Trophoblast cell (in vitro differentiated cells and primary cell): ENCODE measurements at regions not wholly inside any gene's neighbourhood (a gene's known extent, or its start where the extent isn't known, plus 50 kb on each side); places are given as distances from the start of the nearest gene placed in this dataset.
"Not testable (repeated sequence)": the region's sequence is repeated elsewhere in the genome, so short reads cannot be mapped to it uniquely, and the experiment has no call there.

Experiments
- DNase-seq, 2 donors: peaks; one replicate each; pipeline ENCODE4 v3.0.0-alpha.2; 2016
- H2AFZ ChIP-seq: 2 replicates; pipeline ENCODE4 v1.6.1; 2013; ENCODE audit warnings: low read length, moderate library complexity, mild to moderate bottlenecking; ENCODE audit not compliant: insufficient read depth, poor library complexity
- H2AK5ac ChIP-seq: 2 replicates; pipeline ENCODE4 v1.6.1; 2013; ENCODE audit warnings: mild to moderate bottlenecking, low read length
- H2BK120ac ChIP-seq: 2 replicates; pipeline ENCODE4 v1.6.1; 2013; ENCODE audit warnings: low read length, mild to moderate bottlenecking, moderate library complexity; ENCODE audit not compliant: insufficient read depth, poor library complexity
- H2BK12ac ChIP-seq: 2 replicates; pipeline ENCODE4 v1.6.1; 2013; ENCODE audit warnings: mild to moderate bottlenecking, low read length, moderate library complexity
- H2BK5ac ChIP-seq: 2 replicates; pipeline ENCODE4 v1.6.1; 2013; ENCODE audit warnings: low read length, low read depth, moderate library complexity, mild to moderate bottlenecking; ENCODE audit not compliant: poor library complexity
- H3K14ac ChIP-seq: 2 replicates; pipeline ENCODE4 v1.6.1; 2013; ENCODE audit warnings: mild to moderate bottlenecking, low read length
- H3K18ac ChIP-seq: 2 replicates; pipeline ENCODE4 v1.6.1; 2013; ENCODE audit warnings: mild to moderate bottlenecking, low read length
- H3K23ac ChIP-seq: 2 replicates; pipeline ENCODE4 v1.6.1; 2013; ENCODE audit warnings: low read length
- H3K27ac ChIP-seq: 2 replicates; pipeline ENCODE4 v1.5.1; 2013; ENCODE audit warnings: low read depth, mild to moderate bottlenecking, inconsistent platforms, low read length, moderate library complexity
- H3K27me3 ChIP-seq: 2 replicates; pipeline ENCODE4 v1.6.1; 2013; ENCODE audit warnings: inconsistent platforms, mild to moderate bottlenecking, low read length, moderate library complexity; ENCODE audit not compliant: insufficient read depth
- H3K36me3 ChIP-seq, 2 experiments: 1 replicate in 1 of 2; 2 replicates in 1 of 2; pipeline ENCODE4 v1.6.1; 2013; ENCODE audit warnings: low read length in 2 of 2, mild to moderate bottlenecking in 2 of 2, moderate library complexity in 1 of 2; ENCODE audit not compliant: insufficient read depth in 2 of 2, control insufficient read depth in 1 of 2
- H3K4ac ChIP-seq: 2 replicates; pipeline ENCODE4 v1.6.1; 2013; ENCODE audit warnings: low read depth, mild to moderate bottlenecking, low read length, moderate library complexity
- H3K4me1 ChIP-seq, 2 experiments: 1 replicate in 1 of 2; 2 replicates in 1 of 2; pipeline ENCODE4 v1.6.1; 2013; ENCODE audit warnings: low read length in 2 of 2, mild to moderate bottlenecking in 2 of 2, moderate library complexity in 1 of 2; ENCODE audit not compliant: insufficient read depth in 2 of 2, control insufficient read depth in 1 of 2
- H3K4me2 ChIP-seq: 2 replicates; pipeline ENCODE4 v1.6.1; 2013; ENCODE audit warnings: inconsistent platforms, mild to moderate bottlenecking, low read length, moderate library complexity
- H3K4me3 ChIP-seq: 2 replicates; pipeline ENCODE4 v1.5.1; 2013; ENCODE audit warnings: mild to moderate bottlenecking, low read depth, low read length, inconsistent platforms
- H3K79me1 ChIP-seq: one replicate; pipeline ENCODE4 v1.6.1; 2013; ENCODE audit warnings: low read length
- H3K79me2 ChIP-seq: 2 replicates; pipeline ENCODE4 v1.6.1; 2013; ENCODE audit warnings: low read length, mild to moderate bottlenecking; ENCODE audit not compliant: control insufficient read depth, insufficient read depth, poor library complexity
- H3K9ac ChIP-seq: 2 replicates; pipeline ENCODE4 v1.6.1; 2013; ENCODE audit warnings: mild to moderate bottlenecking, low read length
- H3K9me3 ChIP-seq: 2 replicates; pipeline ENCODE4 v1.6.1; 2013; ENCODE audit warnings: low read depth, mild to moderate bottlenecking, control low read depth, inconsistent platforms, low read length; ENCODE audit not compliant: insufficient read depth
- H4K12ac ChIP-seq: 2 replicates; pipeline ENCODE4 v1.6.1; 2013; ENCODE audit warnings: low read depth, mild to moderate bottlenecking, low read length, moderate library complexity
- H4K8ac ChIP-seq: 2 replicates; pipeline ENCODE4 v1.6.1; 2013; ENCODE audit warnings: low read depth, mild to moderate bottlenecking, low read length, moderate library complexity
- H4K91ac ChIP-seq: one replicate; pipeline ENCODE4 v1.6.1; 2013; ENCODE audit warnings: low read depth, mild to moderate bottlenecking, low read length, moderate library complexity
- WGBS: extraction: QIAGEN DNeasy Blood & Tissue Kit; methylation state at CpG from one replicate; pipeline ENCODE4 v1.1.7; 2013; ENCODE audit warnings: missing lambda C conversion rate; ENCODE audit not compliant: insufficient read length, insufficient coverage; ENCODE audit errors: extremely low coverage; 5-methylcytosine and 5-hydroxymethylcytosine counted together

DNA sequence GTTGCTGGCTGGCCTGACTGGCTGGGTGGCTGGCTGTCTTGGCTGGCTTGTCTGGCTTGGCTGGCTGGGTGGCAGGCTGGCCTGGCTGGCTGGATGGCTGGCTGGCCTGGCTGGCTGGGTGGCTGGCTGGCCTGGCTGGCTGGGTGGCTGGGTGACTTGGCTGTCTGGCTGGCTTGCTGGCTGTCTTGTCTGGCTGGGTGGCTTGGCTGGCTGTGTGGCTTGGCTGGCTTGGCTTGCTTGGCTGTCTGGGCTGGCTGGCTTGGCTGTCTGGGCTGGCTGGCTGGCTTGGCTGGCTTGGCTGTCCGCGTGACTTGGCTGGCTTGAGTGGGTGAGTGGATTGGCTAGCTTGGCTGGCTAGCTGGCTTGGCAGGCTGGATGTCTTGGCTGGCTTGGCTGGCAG, 2835.6 kb downstream of the RPIA start:
- not testable (repeated sequence) for H3K18ac ChIP-seq, H4K91ac ChIP-seq, H3K79me1 ChIP-seq, H3K14ac ChIP-seq, H3K36me3 ChIP-seq, H4K12ac ChIP-seq, DNase-seq, H3K9ac ChIP-seq, H3K27me3 ChIP-seq, H2AFZ ChIP-seq, H3K4ac ChIP-seq, H2BK12ac ChIP-seq, H2BK120ac ChIP-seq, H3K23ac ChIP-seq, H3K4me2 ChIP-seq, H3K27ac ChIP-seq, H4K8ac ChIP-seq, H2BK5ac ChIP-seq, H3K4me3 ChIP-seq, H3K4me1 ChIP-seq, H3K79me2 ChIP-seq, H2AK5ac ChIP-seq
- WGBS = no CpG with 5 or more reads among the region's 2 CpGs
- H3K9me3 ChIP-seq = peaks cover 13% of the 10 kb centered on the region

DNA sequence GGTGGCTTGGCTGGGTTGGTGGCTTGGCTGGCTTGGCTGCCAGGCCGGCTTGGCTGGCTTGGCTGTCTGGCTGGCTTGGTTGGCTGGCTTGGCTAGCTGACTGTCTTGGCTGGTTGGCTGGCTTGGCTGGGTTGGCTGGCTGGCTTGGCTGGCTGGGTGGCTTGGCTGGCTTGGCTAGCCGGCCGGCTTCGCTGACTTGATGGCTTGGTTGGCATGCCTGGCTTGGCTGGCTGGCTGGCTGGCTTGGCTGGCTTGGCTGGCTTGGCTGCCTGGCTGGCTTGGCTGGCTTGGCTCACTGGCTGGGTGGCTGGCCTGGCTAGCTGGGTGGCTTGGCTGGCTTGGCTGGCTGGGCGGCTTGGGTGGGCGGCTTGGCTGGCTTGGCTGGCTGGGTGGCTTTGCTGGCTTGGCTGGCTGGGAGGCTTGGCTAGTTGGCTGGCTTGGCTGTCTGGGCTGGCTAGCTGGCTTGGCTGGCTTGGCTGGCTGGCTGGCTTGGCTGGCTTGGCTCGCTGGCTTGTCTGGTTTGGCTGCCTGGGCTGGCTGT, 2836.1 kb downstream of the RPIA start:
- H2BK12ac ChIP-seq, H2BK5ac ChIP-seq, H3K27ac ChIP-seq, H3K36me3 ChIP-seq, H3K79me1 ChIP-seq, H3K9ac ChIP-seq, DNase-seq, H4K91ac ChIP-seq, H4K8ac ChIP-seq, H3K79me2 ChIP-seq, H3K4ac ChIP-seq, H3K4me2 ChIP-seq, H4K12ac ChIP-seq, H3K4me3 ChIP-seq, H2BK120ac ChIP-seq, H3K27me3 ChIP-seq, H3K4me1 ChIP-seq, H2AFZ ChIP-seq, H2AK5ac ChIP-seq, H3K18ac ChIP-seq, H3K14ac ChIP-seq, H3K23ac ChIP-seq: not testable (repeated sequence)
- peaks cover 13% of the 10 kb centered on the region for H3K9me3 ChIP-seq
- no CpG with 5 or more reads among the region's 7 CpGs for WGBS

DNA sequence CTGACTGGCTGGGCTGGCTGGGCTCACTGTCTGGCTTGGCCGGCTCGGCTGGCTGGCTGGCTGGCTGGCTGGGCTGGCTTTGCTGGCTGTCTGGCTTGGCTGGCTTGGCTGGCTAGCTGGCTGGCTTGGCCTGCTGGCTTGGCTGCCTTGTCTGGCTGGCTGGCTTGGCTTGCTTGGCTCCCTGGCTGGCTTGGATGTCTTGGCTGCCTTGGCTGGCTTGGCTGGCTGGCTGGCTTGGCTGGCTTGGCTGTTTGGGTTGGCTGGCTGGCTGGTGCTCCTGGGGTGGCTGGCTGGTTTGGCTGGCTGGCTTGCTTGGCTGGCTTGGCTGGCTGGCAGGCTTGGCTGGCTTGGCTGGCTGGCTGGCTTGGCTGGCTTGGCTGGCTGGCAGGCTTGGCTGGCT, 2836.9 kb downstream of the RPIA start:
- H3K18ac ChIP-seq, H3K4me2 ChIP-seq, H3K4ac ChIP-seq, H3K9ac ChIP-seq, H3K79me1 ChIP-seq, DNase-seq, H2AK5ac ChIP-seq, H4K12ac ChIP-seq, H2BK12ac ChIP-seq, H4K8ac ChIP-seq, H2BK120ac ChIP-seq, H3K4me1 ChIP-seq, H2BK5ac ChIP-seq, H3K23ac ChIP-seq, H3K4me3 ChIP-seq, H3K79me2 ChIP-seq, H3K27ac ChIP-seq, H4K91ac ChIP-seq, H3K27me3 ChIP-seq, H3K36me3 ChIP-seq, H2AFZ ChIP-seq, H3K14ac ChIP-seq: not testable (repeated sequence)
- H3K9me3 ChIP-seq = peaks cover 13% of the 10 kb centered on the region
- WGBS = no CpG with 5 or more reads among the region's 2 CpGs

DNA sequence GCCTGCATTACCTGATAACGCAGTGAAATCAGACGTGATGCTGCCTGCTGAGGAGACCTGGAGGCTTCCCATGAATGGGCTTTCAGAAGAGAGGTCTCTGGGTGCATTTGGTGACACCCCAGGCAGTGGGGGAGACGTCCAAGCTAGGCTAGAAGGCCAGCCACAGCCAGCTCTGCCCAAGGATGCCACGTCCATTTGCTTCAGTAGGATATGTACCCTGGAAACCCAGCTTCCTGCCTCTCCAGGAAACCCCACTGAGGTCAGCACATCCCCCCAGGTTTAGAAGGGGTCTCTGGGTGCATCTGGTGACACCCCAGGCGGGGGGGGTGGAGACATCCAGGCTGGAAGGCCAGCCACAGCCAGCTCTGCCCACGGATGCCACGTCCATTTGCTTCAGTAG, 2844.6 kb downstream of the RPIA start:
- H3K36me3 ChIP-seq, H3K79me2 ChIP-seq, H4K91ac ChIP-seq, H3K23ac ChIP-seq, H2BK5ac ChIP-seq, H2BK12ac ChIP-seq, H2AK5ac ChIP-seq, H4K8ac ChIP-seq, H3K18ac ChIP-seq, H3K27ac ChIP-seq, H4K12ac ChIP-seq, H3K79me1 ChIP-seq, H3K14ac ChIP-seq, DNase-seq, H3K27me3 ChIP-seq, H3K9me3 ChIP-seq, H3K9ac ChIP-seq, H3K4me3 ChIP-seq, H2BK120ac ChIP-seq, H3K4me1 ChIP-seq, H3K4me2 ChIP-seq, H3K4ac ChIP-seq, H2AFZ ChIP-seq: not testable (repeated sequence)
- no CpG with 5 or more reads among the region's 7 CpGs for WGBS
